ENCODE measurements at regions not wholly inside any gene's neighbourhood (a gene's known extent, or its start where the extent isn't known, plus 50 kb on each side); places are given as distances from the start of the nearest gene placed in this dataset.

GRCh38 chr6:127030111-127030510 lies 88.4 kb upstream of the RSPO3 start:
- H3K4me3 ChIP-seq (ENCODE audit: low read depth, low read length), result no peak overlapping the region
- TF ChIP-seq CTCF (IDR thresholded peaks at IDR 0.05; ENCODE audit: low read depth, low read length), result no peak

- no peak for TF ChIP-seq CTCF (IDR thresholded peaks at IDR 0.05; ENCODE audit: low read depth, low read length)
- no peak overlapping the region for H3K4me3 ChIP-seq (ENCODE audit: low read depth, low read length)
Observed at GRCh38 chr6:127030836-127031235, 87.6 kb upstream of the RSPO3 start.

DNA sequence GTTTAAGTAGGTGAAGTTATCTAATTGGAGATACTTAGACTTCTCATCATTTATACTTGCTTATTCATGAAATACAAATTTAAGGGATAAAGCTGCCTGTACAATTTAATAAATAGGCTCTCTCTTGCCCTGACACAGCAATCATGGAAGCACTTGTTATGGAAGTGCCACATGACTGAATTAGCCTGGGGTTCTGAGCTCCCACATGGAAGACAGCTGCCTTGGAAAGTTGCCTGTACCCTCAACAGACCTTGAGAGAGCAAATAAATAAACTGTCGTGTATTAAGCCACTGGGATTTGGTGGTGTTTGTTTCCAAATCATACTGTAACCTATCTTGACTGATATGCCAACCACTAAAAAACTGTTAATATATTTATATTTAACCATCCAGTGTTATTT lies 87.0 kb upstream of the RSPO3 start:
- TF ChIP-seq CTCF (IDR thresholded peaks at IDR 0.05; ENCODE audit: low read depth, low read length), result no peak
- no peak overlapping the region for H3K4me3 ChIP-seq (ENCODE audit: low read depth, low read length)

- TF ChIP-seq CTCF (IDR thresholded peaks at IDR 0.05; ENCODE audit: low read depth, low read length), result no peak
Observed at GRCh38 chr6:127032971-127033370, 85.5 kb upstream of the RSPO3 start.

GRCh38 chr6:127051571-127052260 lies 66.8 kb upstream of the RSPO3 start:
- H3K4me3 ChIP-seq (ENCODE audit: low read depth, low read length), result no peak overlapping the region
- TF ChIP-seq CTCF (IDR thresholded peaks at IDR 0.05; ENCODE audit: low read depth, low read length), result no peak

More at GRCh38 chr6:127032971-127033370, 85.5 kb upstream of the RSPO3 start:
- H3K4me3 ChIP-seq (ENCODE audit: low read depth, low read length), result no peak overlapping the region

DNA sequence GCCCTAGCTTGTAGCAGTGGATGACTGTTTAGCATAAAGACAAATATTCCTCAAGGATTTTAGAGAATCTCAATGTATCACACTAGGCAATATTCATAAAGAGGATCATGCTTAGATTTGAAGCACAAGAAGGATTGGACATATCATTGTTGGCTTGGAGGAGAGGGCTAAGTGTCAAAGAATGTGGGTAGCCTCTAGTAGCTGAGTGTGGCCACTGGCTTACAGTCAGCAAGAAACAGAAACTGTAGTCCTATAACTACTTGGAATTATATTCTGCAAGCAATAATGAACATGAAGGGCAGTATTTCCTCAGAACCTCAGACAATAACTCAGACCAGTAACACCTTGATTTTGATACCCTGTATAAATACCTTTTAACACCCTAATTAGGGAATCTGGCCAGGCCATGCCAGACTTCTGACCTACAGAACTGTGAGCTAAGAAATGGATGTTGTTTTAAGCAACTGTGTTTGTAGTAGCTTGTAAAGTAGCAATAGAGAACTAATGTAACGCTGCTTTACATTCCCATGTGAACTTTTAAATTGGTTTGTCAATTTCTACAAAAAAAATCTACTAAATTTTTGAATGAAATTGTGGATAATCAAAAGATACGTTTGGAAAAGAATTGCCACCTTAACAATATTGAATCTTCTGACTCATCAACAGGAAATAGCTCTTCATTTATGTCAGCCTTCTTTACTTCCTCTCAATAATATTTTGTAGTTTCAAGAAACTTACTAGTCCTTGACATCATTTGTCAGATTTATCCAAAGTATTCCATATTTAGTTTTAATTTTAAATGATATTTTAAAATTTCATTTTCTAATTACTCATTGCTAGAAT lies 65.2 kb upstream of the RSPO3 start:
- H3K4me3 ChIP-seq (ENCODE audit: low read depth, low read length), result no peak overlapping the region
- TF ChIP-seq CTCF (IDR thresholded peaks at IDR 0.05; ENCODE audit: low read depth, low read length), result no peak

GRCh38 chr6:127053875-127054235 lies 64.6 kb upstream of the RSPO3 start:
- H3K4me3 ChIP-seq (ENCODE audit: low read depth, low read length), result no peak overlapping the region
- no peak for TF ChIP-seq CTCF (IDR thresholded peaks at IDR 0.05; ENCODE audit: low read depth, low read length)
